GM10248 (cell line): ENCODE measurements at regions not wholly inside any gene's neighbourhood (a gene's known extent, or its start where the extent isn't known, plus 50 kb on each side); places are given as distances from the start of the nearest gene placed in this dataset.

ENCODE experiments used
- CTCF ChIA-PET: fragments of 300-600 bp; sonication (Branson Sonifier 250); formaldehyde crosslinking; extraction: SDS; loops from one replicate; lab custom pipeline; 2021; ENCODE audit warnings: antibody characterized with exemption; lab: Yijun Ruan, JAX
- POLR2A ChIA-PET: fragments of 350-650 bp; sonication (Branson Sonifier 250); formaldehyde crosslinking; extraction: SDS; loops from one replicate; lab custom pipeline; 2020; ENCODE audit warnings: antibody characterized with exemption; lab: Yijun Ruan, JAX
- DNase-seq: peaks from one replicate; pipeline ENCODE4 v3.0.0; 2012; ENCODE audit errors: extremely low spot score
- CTCF ChIP-seq: IDR thresholded peaks from 2 replicates; pipeline ENCODE4 v1.5.1; 2012; ENCODE audit warnings: mild to moderate bottlenecking, low read depth; ENCODE audit errors: extremely low read depth, missing control alignments, control extremely low read depth

GRCh38 chr1:168380945-168381344, 100.3 kb downstream of the TBX19 start:
- POLR2A ChIA-PET = no interaction called here
- TF ChIP-seq CTCF = no peak
- CTCF ChIA-PET = interaction anchor here (1.9 kb wide), 1 partner anchor 38 kb away, joined by 4 read pairs; no protein-coding TSS in a partner anchor
- DNase-seq = no peak

- POLR2A ChIA-PET = no interaction called here
- no peak for TF ChIP-seq CTCF
- CTCF ChIA-PET = interaction anchor here (0.8 to 1.9 kb wide), 2 partner anchors 10 to 37 kb away, joined by 3 to 4 read pairs; no protein-coding TSS in a partner anchor
- no peak for DNase-seq
Observed at GRCh38 chr1:168379104-168379860, 98.6 kb downstream of the TBX19 start.

- no peak for TF ChIP-seq CTCF
- ChIA-PET POLR2A (no interaction called here), CTCF (interaction anchor here (2.3 kb wide), 1 partner anchor 33 kb away, joined by 8 read pairs; no protein-coding TSS in a partner anchor)
- DNase-seq = no peak
Observed at GRCh38 chr1:168375566-168376300, 95.1 kb downstream of the TBX19 start.

GRCh38 chr1:168374566-168374965, 93.9 kb downstream of the TBX19 start:
- TF ChIP-seq CTCF = no peak
- POLR2A ChIA-PET = no interaction called here
- DNase-seq = no peak
- CTCF ChIA-PET = interaction anchor here (1.1 to 2.3 kb wide), 2 partner anchors 20 to 32 kb away, joined by 3 to 8 read pairs; no protein-coding TSS in a partner anchor

- no peak for DNase-seq
- POLR2A ChIA-PET = no interaction called here
- CTCF ChIA-PET = interaction anchor here (2.3 kb wide), 1 partner anchor 31 kb away, joined by 8 read pairs; no protein-coding TSS in a partner anchor
- no peak for TF ChIP-seq CTCF
Observed at GRCh38 chr1:168373869-168374268, 93.2 kb downstream of the TBX19 start.

- no peak for TF ChIP-seq CTCF
- DNase-seq = no peak
- ChIA-PET CTCF (interaction anchor here (1.3 kb wide), 1 partner anchor 332 kb away, joined by 3 read pairs; no protein-coding TSS in a partner anchor), POLR2A (no interaction called here)
Observed at GRCh38 chr1:168372861-168373371, 92.2 kb downstream of the TBX19 start.
